ENCODE measurements at regions not wholly inside any gene's neighbourhood (a gene's known extent, or its start where the extent isn't known, plus 50 kb on each side); places are given as distances from the start of the nearest gene placed in this dataset.

GRCh38 chr18:38368886-38369285, 803.3 kb upstream of the CELF4 start:
- Histone ChIP-seq H3K36me3 (no peaks in the 10 kb centered on the region), H3K9ac (no peak overlapping the region), H3K79me2 (ENCODE audit: low read depth) (no peaks in the 10 kb centered on the region), H3K27me3 (no peaks in the 10 kb centered on the region), H3K4me3 (no peak overlapping the region), H3K9me3 (ENCODE audit: low read depth) (no peaks in the 10 kb centered on the region), H3K4me2 (no peak overlapping the region), H3K4me1 (peaks cover 12% of the 10 kb centered on the region), H3K27ac (no peak overlapping the region), H3F3A (ENCODE audit: low read depth) (no peaks in the 10 kb centered on the region), H4K20me1 (ENCODE audit: low read depth) (no peaks in the 10 kb centered on the region), H2AFZ (replicated peaks) (no peak overlapping the region)
- no peaks in the 10 kb centered on the region for H3K4me1 Mint-ChIP-seq
- H3K4me3 Mint-ChIP-seq = no peak overlapping the region
- TF ChIP-seq EZH2phosphoT487 (IDR thresholded peaks at IDR 0.05) = no peak
- TF ChIP-seq, protein P1, sequence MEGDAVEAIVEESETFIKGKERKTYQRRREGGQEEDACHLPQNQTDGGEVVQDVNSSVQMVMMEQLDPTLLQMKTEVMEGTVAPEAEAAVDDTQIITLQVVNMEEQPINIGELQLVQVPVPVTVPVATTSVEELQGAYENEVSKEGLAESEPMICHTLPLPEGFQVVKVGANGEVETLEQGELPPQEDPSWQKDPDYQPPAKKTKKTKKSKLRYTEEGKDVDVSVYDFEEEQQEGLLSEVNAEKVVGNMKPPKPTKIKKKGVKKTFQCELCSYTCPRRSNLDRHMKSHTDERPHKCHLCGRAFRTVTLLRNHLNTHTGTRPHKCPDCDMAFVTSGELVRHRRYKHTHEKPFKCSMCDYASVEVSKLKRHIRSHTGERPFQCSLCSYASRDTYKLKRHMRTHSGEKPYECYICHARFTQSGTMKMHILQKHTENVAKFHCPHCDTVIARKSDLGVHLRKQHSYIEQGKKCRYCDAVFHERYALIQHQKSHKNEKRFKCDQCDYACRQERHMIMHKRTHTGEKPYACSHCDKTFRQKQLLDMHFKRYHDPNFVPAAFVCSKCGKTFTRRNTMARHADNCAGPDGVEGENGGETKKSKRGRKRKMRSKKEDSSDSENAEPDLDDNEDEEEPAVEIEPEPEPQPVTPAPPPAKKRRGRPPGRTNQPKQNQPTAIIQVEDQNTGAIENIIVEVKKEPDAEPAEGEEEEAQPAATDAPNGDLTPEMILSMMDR (IDR thresholded peaks at IDR 0.05) = no peak
- no peak for TF ChIP-seq EZH2 (IDR thresholded peaks at IDR 0.05)
- H3K27ac Mint-ChIP-seq = no peak overlapping the region
- no peak for DNase-seq (ENCODE audit: low spot score)
- H3K27me3 Mint-ChIP-seq (ENCODE audit: insufficient read depth, low read depth) = no peaks in the 10 kb centered on the region
- no peaks in the 10 kb centered on the region for H3K36me3 Mint-ChIP-seq
- no peaks in the 10 kb centered on the region for H3K9me3 Mint-ChIP-seq

- H3K4me3 ChIP-seq = no peak overlapping the region
- no peaks in the 10 kb centered on the region for H3K36me3 Mint-ChIP-seq
- H3K27me3 Mint-ChIP-seq (ENCODE audit: insufficient read depth, low read depth) = no peaks in the 10 kb centered on the region
- H3K36me3 ChIP-seq = no peaks in the 10 kb centered on the region
- H3K9ac ChIP-seq = no peak overlapping the region
- no peaks in the 10 kb centered on the region for H3K79me2 ChIP-seq (ENCODE audit: low read depth)
- H3K9me3 ChIP-seq (ENCODE audit: low read depth) = no peaks in the 10 kb centered on the region
- no peaks in the 10 kb centered on the region for H3F3A ChIP-seq (ENCODE audit: low read depth)
- no peaks in the 10 kb centered on the region for H4K20me1 ChIP-seq (ENCODE audit: low read depth)
- H3K4me3 Mint-ChIP-seq = no peak overlapping the region
- peaks cover 12% of the 10 kb centered on the region for H3K4me1 ChIP-seq
- H2AFZ ChIP-seq (replicated peaks) = no peak overlapping the region
- TF ChIP-seq EZH2phosphoT487 (IDR thresholded peaks at IDR 0.05) = no peak
- DNase-seq (ENCODE audit: low spot score) = no peak
- no peaks in the 10 kb centered on the region for H3K9me3 Mint-ChIP-seq
- H3K4me2 ChIP-seq = no peak overlapping the region
- H3K4me1 Mint-ChIP-seq = no peaks in the 10 kb centered on the region
- no peaks in the 10 kb centered on the region for H3K27me3 ChIP-seq
- no peak overlapping the region for H3K27ac Mint-ChIP-seq
- no peak overlapping the region for H3K27ac ChIP-seq
These were observed 802.6 kb upstream of the CELF4 start for GRCh38 chr18:38368246-38368645.

DNA sequence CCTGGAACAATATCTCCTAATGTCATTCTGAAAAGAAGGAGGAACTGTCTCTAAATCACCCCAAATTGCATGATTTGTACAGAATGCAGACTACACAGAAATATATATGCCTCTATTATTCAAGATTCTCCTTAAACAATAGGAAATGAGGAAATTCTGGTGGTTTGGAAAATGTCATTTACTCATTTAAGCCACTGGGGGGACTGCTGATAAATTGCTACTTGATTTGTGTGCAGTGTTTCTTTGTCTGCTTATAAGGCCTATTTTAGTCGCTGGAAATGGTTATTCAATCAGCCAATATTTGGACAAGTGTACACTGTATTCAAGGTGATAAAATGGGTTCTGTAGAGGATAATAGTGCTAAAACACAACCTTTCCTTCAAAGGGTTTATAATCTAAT, 801.9 kb upstream of the CELF4 start:
- no peaks in the 10 kb centered on the region for H3K27me3 Mint-ChIP-seq (ENCODE audit: insufficient read depth, low read depth)
- H3K27ac Mint-ChIP-seq = no peak overlapping the region
- no peaks in the 10 kb centered on the region for H3K9me3 ChIP-seq (ENCODE audit: low read depth)
- H3K79me2 ChIP-seq (ENCODE audit: low read depth) = no peaks in the 10 kb centered on the region
- H3K4me1 ChIP-seq = peaks cover 15% of the 10 kb centered on the region
- H3K4me3 Mint-ChIP-seq = no peak overlapping the region
- H3K27me3 ChIP-seq = no peaks in the 10 kb centered on the region
- no peak overlapping the region for H3K4me3 ChIP-seq
- H3K4me2 ChIP-seq = no peak overlapping the region
- no peak overlapping the region for H3K27ac ChIP-seq
- H2AFZ ChIP-seq (replicated peaks) = no peak overlapping the region
- no peaks in the 10 kb centered on the region for H3K4me1 Mint-ChIP-seq
- H3K36me3 Mint-ChIP-seq = no peaks in the 10 kb centered on the region
- no peaks in the 10 kb centered on the region for H4K20me1 ChIP-seq (ENCODE audit: low read depth)
- no peaks in the 10 kb centered on the region for H3K36me3 ChIP-seq
- no peak for DNase-seq (ENCODE audit: low spot score)
- TF ChIP-seq, protein P1 (IDR thresholded peaks at IDR 0.05) = peak; percentile 42
- no peak for TF ChIP-seq EZH2 (IDR thresholded peaks at IDR 0.05)
- no peaks in the 10 kb centered on the region for H3K9me3 Mint-ChIP-seq
- no peak overlapping the region for H3K9ac ChIP-seq
- no peaks in the 10 kb centered on the region for H3F3A ChIP-seq (ENCODE audit: low read depth)

GRCh38 chr18:38362286-38362792, 796.7 kb upstream of the CELF4 start:
- Mint-ChIP-seq H3K9me3 (no peaks in the 10 kb centered on the region), H3K27me3 (ENCODE audit: insufficient read depth, low read depth) (no peaks in the 10 kb centered on the region), H3K4me3 (no peak overlapping the region), H3K4me1 (peaks cover 4% of the 10 kb centered on the region), H3K27ac (no peak overlapping the region), H3K36me3 (no peaks in the 10 kb centered on the region)
- Histone ChIP-seq H3K4me1 (peaks cover 20% of the 10 kb centered on the region), H3K79me2 (ENCODE audit: low read depth) (no peaks in the 10 kb centered on the region), H3K4me3 (no peak overlapping the region), H3K36me3 (no peaks in the 10 kb centered on the region), H3K9me3 (ENCODE audit: low read depth) (no peaks in the 10 kb centered on the region), H2AFZ (replicated peaks) (no peak overlapping the region), H4K20me1 (ENCODE audit: low read depth) (no peaks in the 10 kb centered on the region), H3K27ac (no peak overlapping the region), H3F3A (ENCODE audit: low read depth) (no peaks in the 10 kb centered on the region), H3K27me3 (no peaks in the 10 kb centered on the region), H3K9ac (no peak overlapping the region), H3K4me2 (no peak overlapping the region)
- DNase-seq (ENCODE audit: low spot score) = peak; percentile 15
- no peak for TF ChIP-seq EZH2 (IDR thresholded peaks at IDR 0.05)
- no peak for TF ChIP-seq EZH2phosphoT487 (IDR thresholded peaks at IDR 0.05)
- TF ChIP-seq, protein P1 (IDR thresholded peaks at IDR 0.05) = no peak
